ENCODE measurements at regions not wholly inside any gene's neighbourhood (a gene's known extent, or its start where the extent isn't known, plus 50 kb on each side); places are given as distances from the start of the nearest gene placed in this dataset.

GRCh38 chr3:70813311-70813710, 500.9 kb upstream of the MDFIC2 start:
- TF ChIP-seq CTCF (conservative IDR thresholded peaks at IDR 0.05; ENCODE audit: low read length): no peak
- TF ChIP-seq EZH2phosphoT487 (IDR thresholded peaks at IDR 0.05; ENCODE audit: borderline replicate concordance, low read depth, low read length): no peak

Data from OCI-LY7 (cell line).